GM12874 (cell line): ENCODE measurements at regions not wholly inside any gene's neighbourhood (a gene's known extent, or its start where the extent isn't known, plus 50 kb on each side); places are given as distances from the start of the nearest gene placed in this dataset.

Source experiments
- CTCF ChIP-seq: IDR thresholded peaks from 2 replicates; pipeline ENCODE4 v1.5.1; 2011; ENCODE audit warnings: low read depth, mild to moderate bottlenecking, control low read depth, low read length, moderate library complexity; ENCODE audit not compliant: insufficient read depth

- TF ChIP-seq CTCF: no peak
Measured at GRCh38 chr2:24429197-24430074, 61.6 kb upstream of the NCOA1 start.

- no peak for TF ChIP-seq CTCF
Measured at GRCh38 chr2:24424387-24424786, 64.1 kb upstream of the ITSN2 start.

- TF ChIP-seq CTCF: no peak
Measured at GRCh38 chr2:24423095-24423494, 62.8 kb upstream of the ITSN2 start.

- peak; percentile 46 for TF ChIP-seq CTCF
Measured at GRCh38 chr2:24421668-24422067, 61.3 kb upstream of the ITSN2 start.

GRCh38 chr2:24420373-24420772 is 60.0 kb upstream of the ITSN2 start:
- TF ChIP-seq CTCF: no peak

- no peak for TF ChIP-seq CTCF
Measured at GRCh38 chr2:24418166-24418841, 58.0 kb upstream of the ITSN2 start.

GRCh38 chr2:24412812-24413211 is 52.5 kb upstream of the ITSN2 start:
- TF ChIP-seq CTCF: no peak
